SK-N-MC (cell line): ENCODE measurements at regions not wholly inside any gene's neighbourhood (a gene's known extent, or its start where the extent isn't known, plus 50 kb on each side); places are given as distances from the start of the nearest gene placed in this dataset.

Experiments
- EZH2 ChIP-seq: fragments of 200-600 bp; sonication (generic); IDR thresholded peaks from one replicate; pipeline ENCODE4 v1.6.1; 2017; ENCODE audit warnings: antibody characterized with exemption
- FOXP2 ChIP-seq: optimal IDR thresholded peaks from 2 replicates; pipeline ENCODE3; 2011; ENCODE audit warnings: mild to moderate bottlenecking, moderate library complexity; ENCODE audit not compliant: insufficient read depth; ENCODE audit errors: extremely low read length, control extremely low read depth
- POLR2AphosphoS5 ChIP-seq: IDR thresholded peaks from 2 replicates; pipeline ENCODE4 v1.6.1; 2012; ENCODE audit warnings: mild to moderate bottlenecking, low read depth, low read length, borderline replicate concordance

DNA sequence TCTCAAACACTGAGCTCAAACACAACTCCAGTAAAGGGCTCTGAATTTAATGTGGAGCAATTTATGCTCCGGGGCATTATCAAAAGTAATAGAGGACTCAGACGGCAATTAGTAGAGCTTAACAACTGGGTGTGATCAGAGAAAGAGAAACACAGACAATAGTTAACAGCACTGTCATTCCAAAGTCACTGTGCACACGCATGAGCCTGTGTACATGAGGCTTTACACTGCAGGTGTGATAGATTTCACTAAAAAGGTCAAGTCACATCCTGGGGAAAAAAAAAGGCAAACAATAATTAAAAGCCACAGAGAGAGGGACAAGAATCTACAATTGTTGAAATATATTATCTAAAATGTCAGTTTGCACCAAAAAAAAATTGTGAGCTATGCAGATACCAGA is 956.5 kb downstream of the CDH18 start:
- TF ChIP-seq POLR2AphosphoS5: no peak
- TF ChIP-seq EZH2: no peak
- TF ChIP-seq FOXP2: no peak
